T-cell (primary cell): ENCODE measurements at regions not wholly inside any gene's neighbourhood (a gene's known extent, or its start where the extent isn't known, plus 50 kb on each side); places are given as distances from the start of the nearest gene placed in this dataset.

Experiments
- ATAC-seq, 4 experiments: fragments of 200-7000 bp in 3 of 4; fragments of 150-1000 bp in 1 of 4; cut with Tn5 transposase; replicated peaks in 1 of 4; 1 replicate in 3 of 4; 2 replicates in 1 of 4; pipeline ENCODE4 v1.10.0; 2021; ENCODE audit warnings: moderate library complexity in 3 of 4, mild to moderate bottlenecking in 2 of 4, moderate number of reproducible peaks in 1 of 4
- CTCF ChIA-PET, 2 donors: fragments of 300-600 bp; sonication (Branson Sonifier 250); formaldehyde crosslinking; loops; one replicate each; lab custom pipeline; 2022; ENCODE audit warnings: antibody characterized with exemption in 2 of 2; lab: Charles Lee
- POLR2A ChIA-PET, 2 donors: fragments of 300-600 bp; sonication (Branson Sonifier 250); formaldehyde crosslinking; loops; one replicate each; lab custom pipeline; 2022; ENCODE audit warnings: antibody characterized with exemption in 2 of 2; lab: Charles Lee
- DNase-seq, 35 experiments: peaks; one replicate each; pipeline versions ENCODE4 v3.0.0 to v3.0.0-alpha.2; 2013 to 2023
- H3K27ac ChIP-seq: one replicate; pipeline ENCODE4 v1.5.1; 2013; ENCODE audit warnings: low read length
- H3K27me3 ChIP-seq, 2 experiments: replicated peaks in 1 of 2; 1 replicate in 1 of 2; 2 replicates in 1 of 2; pipeline versions ENCODE4 v1.6.1 to v1.7.0; 2013; ENCODE audit warnings: low read length in 1 of 2, mixed read lengths in 1 of 2; ENCODE audit not compliant: control insufficient read depth in 2 of 2, insufficient read depth in 2 of 2; ENCODE audit errors: extremely low read depth in 1 of 2
- H3K36me3 ChIP-seq, 2 donors: 1 replicate in 1 of 2; 2 replicates in 1 of 2; pipeline versions ENCODE4 v1.6.1 to v1.7.0; 2013; ENCODE audit warnings: low read length in 1 of 2; ENCODE audit not compliant: control insufficient read depth in 2 of 2, insufficient read depth in 1 of 2; ENCODE audit errors: extremely low read depth in 1 of 2
- H3K4me1 ChIP-seq, 2 experiments: 1 replicate in 1 of 2; 2 replicates in 1 of 2; pipeline versions ENCODE4 v1.6.1 to v1.7.0; 2013; ENCODE audit warnings: low read length in 2 of 2, mixed read lengths in 1 of 2; ENCODE audit not compliant: insufficient read depth in 2 of 2, control insufficient read depth in 1 of 2; ENCODE audit errors: extremely low read depth in 1 of 2
- H3K4me3 ChIP-seq, 2 donors: 1 replicate in 1 of 2; 2 replicates in 1 of 2; pipeline versions ENCODE4 v1.5.1 to v1.7.0; 2013; ENCODE audit warnings: mild to moderate bottlenecking in 2 of 2, low read length in 1 of 2, moderate library complexity in 1 of 2; ENCODE audit not compliant: control insufficient read depth in 1 of 2; ENCODE audit errors: extremely low read depth in 1 of 2
- H3K9me3 ChIP-seq: 2 replicates; pipeline ENCODE4 v1.7.0; 2013
- H3K27ac Mint-ChIP-seq, 2 donors: one replicate each; pipeline ENCODE4 v1.8.0; 2020 to 2021; ENCODE audit warnings: mild to moderate bottlenecking in 2 of 2, mixed read lengths in 2 of 2
- H3K27me3 Mint-ChIP-seq, 2 donors: one replicate each; pipeline ENCODE4 v1.8.0; 2021 to 2022; ENCODE audit warnings: mixed read lengths in 2 of 2
- H3K36me3 Mint-ChIP-seq: one replicate; pipeline ENCODE4 v1.8.0; 2021; ENCODE audit warnings: mixed read lengths
- H3K4me1 Mint-ChIP-seq, 3 donors: one replicate each; pipeline ENCODE4 v1.8.0; 2020 to 2022; ENCODE audit warnings: mixed read lengths in 3 of 3, mild to moderate bottlenecking in 1 of 3
- H3K4me3 Mint-ChIP-seq, 3 donors: one replicate each; pipeline ENCODE4 v1.8.0; 2020 to 2022; ENCODE audit warnings: mild to moderate bottlenecking in 3 of 3, mixed read lengths in 3 of 3, moderate library complexity in 3 of 3
- H3K9me3 Mint-ChIP-seq, 3 donors: one replicate each; pipeline ENCODE4 v1.8.0; 2020 to 2022; ENCODE audit warnings: mixed read lengths in 3 of 3
- WGBS: methylation state at CpG from one replicate; pipeline ENCODE4 v1.1.5; 2013; ENCODE audit warnings: missing lambda C conversion rate; ENCODE audit not compliant: insufficient coverage; 5-methylcytosine and 5-hydroxymethylcytosine counted together

GRCh38 chr2:5067816-5068215, 624.4 kb upstream of the SOX11 start:
- ATAC-seq (no peak), DNase-seq (no peak)
- H3K27ac ChIP-seq, result no peak overlapping the region
- no peaks in the 10 kb centered on the region for H3K4me1 ChIP-seq
- Mint-ChIP-seq H3K27me3 (no peaks in the 10 kb centered on the region), H3K36me3 (no peaks in the 10 kb centered on the region), H3K4me1 (no peaks in the 10 kb centered on the region), H3K9me3 (peaks cover 11 to 23% (median 22%) of the 10 kb centered on the region in 3 donors), H3K27ac (no peak overlapping the region), H3K4me3 (no peak overlapping the region)
- CTCF ChIA-PET, result no interaction called here
- no peaks in the 10 kb centered on the region for H3K36me3 ChIP-seq
- no peaks in the 10 kb centered on the region for H3K27me3 ChIP-seq
- 90% methylated on average over 2 of the region's 4 CpGs for WGBS
- no peaks in the 10 kb centered on the region for H3K9me3 ChIP-seq
- POLR2A ChIA-PET, result no interaction called here
- no peak overlapping the region for H3K4me3 ChIP-seq

- peaks cover 11 to 24% (median 12%) of the 10 kb centered on the region in 3 donors for H3K9me3 Mint-ChIP-seq
- DNase-seq, result no peak
- no peaks in the 10 kb centered on the region for H3K36me3 Mint-ChIP-seq
- 58% methylated on average over 2 of the region's 5 CpGs for WGBS
- no peak overlapping the region for H3K27ac Mint-ChIP-seq
- Histone ChIP-seq H3K36me3 (no peaks in the 10 kb centered on the region), H3K27ac (no peak overlapping the region), H3K9me3 (no peaks in the 10 kb centered on the region), H3K4me1 (no peaks in the 10 kb centered on the region), H3K4me3 (no peak overlapping the region), H3K27me3 (no peaks in the 10 kb centered on the region)
- no peaks in the 10 kb centered on the region for H3K27me3 Mint-ChIP-seq
- no peak overlapping the region for H3K4me3 Mint-ChIP-seq
- H3K4me1 Mint-ChIP-seq, result no peaks in the 10 kb centered on the region
- ChIA-PET CTCF (no interaction called here), POLR2A (no interaction called here)
- ATAC-seq, result no peak
These were observed 621.9 kb upstream of the SOX11 start for GRCh38 chr2:5070257-5070656.

- ChIA-PET POLR2A (no interaction called here), CTCF (no interaction called here)
- no peaks in the 10 kb centered on the region for H3K27me3 Mint-ChIP-seq
- ATAC-seq, result no peak
- no peak overlapping the region for H3K4me3 Mint-ChIP-seq
- H3K36me3 Mint-ChIP-seq, result no peaks in the 10 kb centered on the region
- no peak for DNase-seq
- Histone ChIP-seq H3K4me1 (no peaks in the 10 kb centered on the region), H3K9me3 (no peaks in the 10 kb centered on the region), H3K36me3 (no peaks in the 10 kb centered on the region), H3K27ac (no peak overlapping the region), H3K27me3 (no peaks in the 10 kb centered on the region), H3K4me3 (no peak overlapping the region)
- H3K9me3 Mint-ChIP-seq, result peaks cover 16 to 24% (median 22%) of the 10 kb centered on the region in 3 donors
- 60% methylated on average over 2 of the region's 5 CpGs for WGBS
- H3K4me1 Mint-ChIP-seq, result no peaks in the 10 kb centered on the region
- no peak overlapping the region for H3K27ac Mint-ChIP-seq
These were observed 617.5 kb upstream of the SOX11 start for GRCh38 chr2:5074733-5075132.

- Mint-ChIP-seq H3K27ac (no peak overlapping the region), H3K9me3 (peaks cover 17 to 24% (median 20%) of the 10 kb centered on the region in 3 donors), H3K27me3 (no peaks in the 10 kb centered on the region), H3K4me1 (no peaks in the 10 kb centered on the region), H3K4me3 (no peak overlapping the region), H3K36me3 (no peaks in the 10 kb centered on the region)
- no peaks in the 10 kb centered on the region for H3K27me3 ChIP-seq
- ChIA-PET CTCF (no interaction called here), POLR2A (no interaction called here)
- 56% methylated on average over 3 of the region's 3 CpGs for WGBS
- H3K36me3 ChIP-seq, result no peaks in the 10 kb centered on the region
- no peak overlapping the region for H3K27ac ChIP-seq
- no peak for ATAC-seq
- H3K9me3 ChIP-seq, result no peaks in the 10 kb centered on the region
- DNase-seq, result no peak
- H3K4me1 ChIP-seq, result no peaks in the 10 kb centered on the region
- no peak overlapping the region for H3K4me3 ChIP-seq
These were observed 615.6 kb upstream of the SOX11 start for GRCh38 chr2:5076599-5076998.

- Histone ChIP-seq H3K4me3 (no peak overlapping the region), H3K27me3 (no peaks in the 10 kb centered on the region), H3K27ac (no peak overlapping the region), H3K9me3 (no peaks in the 10 kb centered on the region), H3K4me1 (no peaks in the 10 kb centered on the region), H3K36me3 (no peaks in the 10 kb centered on the region)
- Mint-ChIP-seq H3K9me3 (peaks cover 12 to 19% (median 16%) of the 10 kb centered on the region in 3 donors), H3K27me3 (no peaks in the 10 kb centered on the region), H3K4me3 (no peak overlapping the region), H3K27ac (no peak overlapping the region), H3K4me1 (no peaks in the 10 kb centered on the region), H3K36me3 (no peaks in the 10 kb centered on the region)
- WGBS, result no CpG with 5 or more reads among the region's 4 CpGs
- DNase-seq, result no peak
- no peak for ATAC-seq
- CTCF ChIA-PET, result no interaction called here
- POLR2A ChIA-PET, result no interaction called here
These were observed 614.6 kb upstream of the SOX11 start for GRCh38 chr2:5077479-5078089.

- POLR2A ChIA-PET, result no interaction called here
- ATAC-seq, result no peak
These were observed 608.8 kb upstream of the SOX11 start for GRCh38 chr2:5083402-5083801.

GRCh38 chr2:5089409-5089808, 602.8 kb upstream of the SOX11 start:
- Histone ChIP-seq H3K4me3 (no peak overlapping the region), H3K9me3 (no peaks in the 10 kb centered on the region), H3K27ac (no peak overlapping the region), H3K27me3 (no peaks in the 10 kb centered on the region), H3K36me3 (no peaks in the 10 kb centered on the region), H3K4me1 (no peaks in the 10 kb centered on the region)
- H3K27ac Mint-ChIP-seq, result no peak overlapping the region
- ChIA-PET POLR2A (no interaction called here), CTCF (no interaction called here)
- H3K9me3 Mint-ChIP-seq, result peaks cover 9 to 23% (median 12%) of the 10 kb centered on the region in 3 donors
- no peaks in the 10 kb centered on the region for H3K36me3 Mint-ChIP-seq
- WGBS, result 87% methylated on average over 4 of the region's 5 CpGs
- ATAC-seq (no peak), DNase-seq (no peak)
- H3K4me1 Mint-ChIP-seq, result no peaks in the 10 kb centered on the region
- H3K4me3 Mint-ChIP-seq, result no peak overlapping the region
- no peaks in the 10 kb centered on the region for H3K27me3 Mint-ChIP-seq

More at GRCh38 chr2:5083402-5083801, 608.8 kb upstream of the SOX11 start:
- H3K9me3 ChIP-seq, result no peaks in the 10 kb centered on the region
- H3K27ac ChIP-seq, result no peak overlapping the region
- no peak for DNase-seq
- H3K36me3 ChIP-seq, result no peaks in the 10 kb centered on the region
- CTCF ChIA-PET, result no interaction called here
- Mint-ChIP-seq H3K36me3 (no peaks in the 10 kb centered on the region), H3K27ac (no peak overlapping the region), H3K27me3 (no peaks in the 10 kb centered on the region), H3K9me3 (peaks cover 12 to 20% (median 19%) of the 10 kb centered on the region in 3 donors), H3K4me3 (no peak overlapping the region), H3K4me1 (no peaks in the 10 kb centered on the region)
- whole genome bisulfite sequencing, result no CpG with 5 or more reads among the region's 3 CpGs
- H3K4me1 ChIP-seq, result no peaks in the 10 kb centered on the region
- no peak overlapping the region for H3K4me3 ChIP-seq
- H3K27me3 ChIP-seq, result no peaks in the 10 kb centered on the region
